ENCODE measurements at regions not wholly inside any gene's neighbourhood (a gene's known extent, or its start where the extent isn't known, plus 50 kb on each side); places are given as distances from the start of the nearest gene placed in this dataset.
"Not testable (repeated sequence)": the region's sequence is repeated elsewhere in the genome, so short reads cannot be mapped to it uniquely, and the experiment has no call there.

DNA sequence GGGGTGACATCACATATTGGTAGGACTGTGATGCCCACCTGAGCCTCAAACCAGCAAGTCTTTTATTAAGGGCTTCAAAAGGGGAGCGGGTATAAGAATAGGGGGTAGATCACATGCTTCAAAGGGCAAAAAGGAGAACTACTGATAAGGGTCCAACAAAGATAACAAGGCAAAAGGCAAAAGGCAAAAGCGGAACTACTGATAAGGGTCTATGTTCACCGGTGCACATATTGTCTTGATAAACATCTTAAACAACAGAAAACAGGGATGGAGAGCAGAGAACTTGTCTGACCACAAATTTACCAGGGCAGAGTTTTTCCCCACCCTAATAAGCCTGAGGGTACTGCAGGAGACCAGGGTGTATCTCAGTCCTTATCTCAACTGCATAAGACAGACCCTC is 110.7 kb downstream of the RBMX2 start:
- TF ChIP-seq, protein P1, sequence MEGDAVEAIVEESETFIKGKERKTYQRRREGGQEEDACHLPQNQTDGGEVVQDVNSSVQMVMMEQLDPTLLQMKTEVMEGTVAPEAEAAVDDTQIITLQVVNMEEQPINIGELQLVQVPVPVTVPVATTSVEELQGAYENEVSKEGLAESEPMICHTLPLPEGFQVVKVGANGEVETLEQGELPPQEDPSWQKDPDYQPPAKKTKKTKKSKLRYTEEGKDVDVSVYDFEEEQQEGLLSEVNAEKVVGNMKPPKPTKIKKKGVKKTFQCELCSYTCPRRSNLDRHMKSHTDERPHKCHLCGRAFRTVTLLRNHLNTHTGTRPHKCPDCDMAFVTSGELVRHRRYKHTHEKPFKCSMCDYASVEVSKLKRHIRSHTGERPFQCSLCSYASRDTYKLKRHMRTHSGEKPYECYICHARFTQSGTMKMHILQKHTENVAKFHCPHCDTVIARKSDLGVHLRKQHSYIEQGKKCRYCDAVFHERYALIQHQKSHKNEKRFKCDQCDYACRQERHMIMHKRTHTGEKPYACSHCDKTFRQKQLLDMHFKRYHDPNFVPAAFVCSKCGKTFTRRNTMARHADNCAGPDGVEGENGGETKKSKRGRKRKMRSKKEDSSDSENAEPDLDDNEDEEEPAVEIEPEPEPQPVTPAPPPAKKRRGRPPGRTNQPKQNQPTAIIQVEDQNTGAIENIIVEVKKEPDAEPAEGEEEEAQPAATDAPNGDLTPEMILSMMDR (IDR thresholded peaks at IDR 0.05) = not testable (repeated sequence)
- not testable (repeated sequence) for TF ChIP-seq POLR2A (IDR thresholded peaks at IDR 0.05)
